Cardiac fibroblast (primary cell): ENCODE measurements at regions not wholly inside any gene's neighbourhood (a gene's known extent, or its start where the extent isn't known, plus 50 kb on each side); places are given as distances from the start of the nearest gene placed in this dataset.

ENCODE experiments used
- DNase-seq, 2 donors: peaks; one replicate each; pipeline versions ENCODE4 v3.0.0 to v3.0.0-alpha.2; 2010; ENCODE audit warnings: low read depth in 2 of 2
- H3K4me3 ChIP-seq, 2 donors: replicated peaks in 1 of 2; 1 replicate in 1 of 2; 2 replicates in 1 of 2; pipeline ENCODE4 v1.5.1; 2011; ENCODE audit warnings: low read depth in 2 of 2, low read length in 2 of 2, mild to moderate bottlenecking in 2 of 2, moderate library complexity in 1 of 2
- CTCF ChIP-seq: IDR thresholded peaks from one replicate; pipeline ENCODE4 v1.5.1; 2011; ENCODE audit warnings: low read depth, mild to moderate bottlenecking, low read length, inconsistent platforms

GRCh38 chr3:161422171-161422700, 50.9 kb upstream of the SPTSSB start:
- H3K4me3 ChIP-seq = no peak overlapping the region
- no peak for DNase-seq
- TF ChIP-seq CTCF = no peak
